ENCODE measurements at regions not wholly inside any gene's neighbourhood (a gene's known extent, or its start where the extent isn't known, plus 50 kb on each side); places are given as distances from the start of the nearest gene placed in this dataset.

- no peak for DNase-seq (ENCODE audit: low read depth)
- H3K4me3 ChIP-seq (ENCODE audit: low read depth, low read length), result no peak overlapping the region
- TF ChIP-seq, protein P1, sequence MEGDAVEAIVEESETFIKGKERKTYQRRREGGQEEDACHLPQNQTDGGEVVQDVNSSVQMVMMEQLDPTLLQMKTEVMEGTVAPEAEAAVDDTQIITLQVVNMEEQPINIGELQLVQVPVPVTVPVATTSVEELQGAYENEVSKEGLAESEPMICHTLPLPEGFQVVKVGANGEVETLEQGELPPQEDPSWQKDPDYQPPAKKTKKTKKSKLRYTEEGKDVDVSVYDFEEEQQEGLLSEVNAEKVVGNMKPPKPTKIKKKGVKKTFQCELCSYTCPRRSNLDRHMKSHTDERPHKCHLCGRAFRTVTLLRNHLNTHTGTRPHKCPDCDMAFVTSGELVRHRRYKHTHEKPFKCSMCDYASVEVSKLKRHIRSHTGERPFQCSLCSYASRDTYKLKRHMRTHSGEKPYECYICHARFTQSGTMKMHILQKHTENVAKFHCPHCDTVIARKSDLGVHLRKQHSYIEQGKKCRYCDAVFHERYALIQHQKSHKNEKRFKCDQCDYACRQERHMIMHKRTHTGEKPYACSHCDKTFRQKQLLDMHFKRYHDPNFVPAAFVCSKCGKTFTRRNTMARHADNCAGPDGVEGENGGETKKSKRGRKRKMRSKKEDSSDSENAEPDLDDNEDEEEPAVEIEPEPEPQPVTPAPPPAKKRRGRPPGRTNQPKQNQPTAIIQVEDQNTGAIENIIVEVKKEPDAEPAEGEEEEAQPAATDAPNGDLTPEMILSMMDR (IDR thresholded peaks at IDR 0.05; ENCODE audit: low read depth, low read length, missing control alignments), result no peak
These were observed 210.7 kb upstream of the RND3 start for GRCh38 chr2:150698016-150698661.

DNA sequence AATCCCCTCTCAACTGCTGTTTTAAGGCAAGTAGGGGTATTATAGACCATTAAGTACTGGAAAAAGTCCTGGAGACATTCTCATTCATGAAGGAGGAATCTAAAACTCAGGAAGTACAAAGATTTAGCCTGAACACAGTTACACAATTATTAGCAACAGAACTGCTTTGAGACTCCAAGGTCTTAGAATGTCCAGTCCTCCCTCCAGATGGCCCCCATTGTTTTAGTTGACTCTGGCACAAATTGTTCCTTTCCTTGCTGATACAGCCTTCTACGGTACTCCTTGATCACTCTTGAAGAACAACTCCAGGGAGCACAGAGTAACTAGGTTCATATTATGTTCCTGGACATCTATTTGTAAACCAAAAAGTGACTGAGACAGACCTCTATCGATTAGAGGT, 210.1 kb upstream of the RND3 start:
- H3K4me3 ChIP-seq (ENCODE audit: low read depth, low read length), result no peak overlapping the region
- TF ChIP-seq, protein P1 (IDR thresholded peaks at IDR 0.05; ENCODE audit: low read depth, low read length, missing control alignments), result no peak
- DNase-seq (ENCODE audit: low read depth), result no peak

DNA sequence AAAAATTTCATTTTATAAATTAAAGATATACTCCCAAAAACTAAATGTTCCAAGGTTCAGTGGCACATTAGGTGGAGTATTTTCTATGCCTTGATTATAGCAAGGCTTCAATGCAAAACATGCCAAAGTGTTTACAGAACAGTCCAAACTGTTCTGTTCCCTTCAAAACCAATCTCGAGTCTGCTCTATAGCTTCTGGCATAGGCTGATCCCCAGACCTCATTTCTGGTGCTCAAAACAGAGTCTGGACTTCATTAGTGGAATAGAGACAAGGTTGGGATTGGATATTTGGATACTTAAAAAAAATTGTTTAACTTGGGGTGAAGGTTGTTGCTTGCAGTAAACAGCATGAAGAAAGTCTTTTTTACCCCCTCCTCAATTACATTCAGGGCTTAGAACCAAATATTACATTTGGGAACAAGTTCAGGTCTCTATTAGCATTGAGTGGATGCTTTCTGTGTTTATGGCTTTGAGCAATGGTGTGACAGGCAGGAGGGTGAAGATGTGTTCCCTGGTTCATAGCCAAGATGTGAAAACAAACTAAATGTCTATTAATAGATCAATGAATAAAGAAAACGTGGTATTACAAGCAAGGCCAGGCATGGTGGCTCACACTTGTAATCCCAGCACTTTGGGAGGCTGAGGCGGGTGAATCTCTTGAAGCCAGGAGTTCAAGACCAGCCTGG, 208.1 kb upstream of the RND3 start:
- TF ChIP-seq, protein P1 (IDR thresholded peaks at IDR 0.05; ENCODE audit: low read depth, low read length, missing control alignments), result no peak
- DNase-seq (ENCODE audit: low read depth), result no peak
- H3K4me3 ChIP-seq (ENCODE audit: low read depth, low read length), result no peak overlapping the region

- TF ChIP-seq, protein P1 (IDR thresholded peaks at IDR 0.05; ENCODE audit: low read depth, low read length, missing control alignments), result no peak
- no peak for DNase-seq (ENCODE audit: low read depth)
- no peak overlapping the region for H3K4me3 ChIP-seq (ENCODE audit: low read depth, low read length)
These were observed 206.1 kb upstream of the RND3 start for GRCh38 chr2:150693556-150693955.

DNA sequence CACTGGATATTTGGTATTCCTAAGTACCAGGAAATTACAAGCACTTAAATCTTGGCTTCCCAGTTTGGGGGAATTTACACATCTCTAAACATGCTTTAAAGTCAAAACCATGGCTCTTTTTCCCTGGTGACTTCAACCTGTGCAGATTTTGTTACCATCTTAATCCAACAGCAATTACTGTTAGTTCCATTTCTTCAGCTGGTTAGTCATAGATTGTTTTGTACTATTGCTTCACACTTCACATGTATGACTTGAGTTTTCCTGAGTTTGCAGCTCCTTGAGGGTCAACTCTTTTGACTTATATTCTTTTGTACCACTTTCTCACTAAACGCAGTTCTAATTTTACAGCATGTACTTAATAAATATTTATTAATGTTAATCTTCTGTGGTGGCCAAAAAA, 203.4 kb upstream of the RND3 start:
- TF ChIP-seq, protein P1 (IDR thresholded peaks at IDR 0.05; ENCODE audit: low read depth, low read length, missing control alignments), result no peak
- no peak overlapping the region for H3K4me3 ChIP-seq (ENCODE audit: low read depth, low read length)
- DNase-seq (ENCODE audit: low read depth), result no peak

DNA sequence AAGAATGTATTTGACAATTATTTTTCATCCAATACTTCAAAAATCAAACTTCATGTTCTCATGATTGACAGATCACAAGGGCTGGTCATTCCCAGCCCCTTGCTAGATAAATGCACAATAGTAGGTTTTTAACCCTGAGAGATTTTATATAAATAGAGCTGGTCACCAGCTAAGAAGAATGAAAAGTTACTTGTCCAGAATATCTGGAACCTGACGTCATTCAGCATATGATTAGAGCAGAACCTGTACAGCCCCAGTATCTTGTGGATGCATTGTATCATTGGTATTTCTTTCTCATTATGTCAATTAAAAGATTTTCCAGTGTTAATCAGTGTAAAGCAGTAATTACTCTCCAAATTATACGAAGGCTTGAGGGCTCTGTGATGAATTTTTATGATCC, 202.8 kb upstream of the RND3 start:
- no peak overlapping the region for H3K4me3 ChIP-seq (ENCODE audit: low read depth, low read length)
- no peak for DNase-seq (ENCODE audit: low read depth)
- TF ChIP-seq, protein P1 (IDR thresholded peaks at IDR 0.05; ENCODE audit: low read depth, low read length, missing control alignments), result no peak

DNA sequence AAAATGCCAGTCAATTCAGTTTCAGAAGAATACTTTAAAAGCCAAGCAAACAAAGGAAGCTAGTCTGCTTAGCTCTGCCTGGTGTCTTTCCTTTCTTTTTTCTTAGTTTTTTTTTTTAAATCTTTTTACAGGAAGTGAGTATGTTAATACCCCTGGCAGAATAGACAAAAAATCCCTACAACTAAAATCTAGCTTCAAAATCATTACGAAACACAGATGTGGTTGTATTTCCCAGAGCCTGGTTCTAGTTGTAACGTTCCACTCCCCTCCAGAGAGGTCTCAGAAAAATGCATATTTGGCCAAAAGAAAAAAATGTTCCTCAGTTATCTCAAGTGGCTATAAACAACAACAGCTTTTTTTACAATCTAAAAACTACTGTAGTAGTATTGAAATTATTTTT, 202.1 kb upstream of the RND3 start:
- TF ChIP-seq, protein P1 (IDR thresholded peaks at IDR 0.05; ENCODE audit: low read depth, low read length, missing control alignments), result no peak
- DNase-seq (ENCODE audit: low read depth), result no peak
- H3K4me3 ChIP-seq (ENCODE audit: low read depth, low read length), result no peak overlapping the region

Data from GM12864 (cell line).